Thyroid gland (tissue), 4 donors: ENCODE measurements at regions not wholly inside any gene's neighbourhood (a gene's known extent, or its start where the extent isn't known, plus 50 kb on each side); places are given as distances from the start of the nearest gene placed in this dataset.

Experiments
- DNase-seq, 2 donors: peaks; one replicate each; pipeline ENCODE4 v3.0.0-alpha.2; 2019
- H3K27ac ChIP-seq, 3 donors: fragments of 200-600 bp; sonication (generic); 1 replicate in 2 of 3; 2 replicates in 1 of 3; pipeline ENCODE4 v1.5.1; 2016 to 2019; ENCODE audit warnings: mild to moderate bottlenecking in 1 of 3, moderate library complexity in 1 of 3
- H3K27me3 ChIP-seq: fragments of 200-600 bp; sonication (generic); one replicate; pipeline ENCODE4 v1.5.1; 2019
- H3K36me3 ChIP-seq, 2 donors: fragments of 200-600 bp; sonication (generic); one replicate each; pipeline ENCODE4 v1.5.1; 2016 to 2019
- H3K4me1 ChIP-seq, 2 donors: fragments of 200-600 bp; sonication (generic); one replicate each; pipeline ENCODE4 v1.5.1; 2017 to 2019
- H3K4me3 ChIP-seq, 3 donors: fragments of 200-600 bp; sonication (generic); replicated peaks in 1 of 3; 1 replicate in 2 of 3; 2 replicates in 1 of 3; pipeline ENCODE4 v1.5.1; 2016; ENCODE audit warnings: mild to moderate bottlenecking in 1 of 3
- H3K9me3 ChIP-seq: fragments of 200-600 bp; sonication (generic); one replicate; pipeline ENCODE4 v1.5.1; 2017
- POLR2A ChIP-seq, 2 donors: fragments of 450-650 bp; IDR thresholded peaks; one replicate each; pipeline ENCODE4 v1.6.1; 2017; ENCODE audit warnings: antibody characterized with exemption in 2 of 2, mild to moderate bottlenecking in 2 of 2, moderate library complexity in 1 of 2
- WGBS, 2 donors: methylation state at CpG; one replicate each; pipeline ENCODE4 v1.1.5; 2017; 5-methylcytosine and 5-hydroxymethylcytosine counted together
- intact Hi-C: fragments of 100-400 bp; cut with DNase I; formaldehyde crosslinking; loops from one replicate; pipeline ENCODE4 v1.15.1; 2023
- TF ChIP-seq, protein P1 (sequence below), 6 experiments: fragments of 200-600 bp in 3 of 6; fragments of 450-650 bp in 3 of 6; sonication (generic) in 3 of 6; IDR thresholded peaks; one replicate each; pipeline ENCODE4 v1.5.1; 2016 to 2019; ENCODE audit warnings: antibody characterized with exemption in 6 of 6, mild to moderate bottlenecking in 2 of 6, inconsistent platforms in 1 of 6, moderate library complexity in 1 of 6

DNA sequence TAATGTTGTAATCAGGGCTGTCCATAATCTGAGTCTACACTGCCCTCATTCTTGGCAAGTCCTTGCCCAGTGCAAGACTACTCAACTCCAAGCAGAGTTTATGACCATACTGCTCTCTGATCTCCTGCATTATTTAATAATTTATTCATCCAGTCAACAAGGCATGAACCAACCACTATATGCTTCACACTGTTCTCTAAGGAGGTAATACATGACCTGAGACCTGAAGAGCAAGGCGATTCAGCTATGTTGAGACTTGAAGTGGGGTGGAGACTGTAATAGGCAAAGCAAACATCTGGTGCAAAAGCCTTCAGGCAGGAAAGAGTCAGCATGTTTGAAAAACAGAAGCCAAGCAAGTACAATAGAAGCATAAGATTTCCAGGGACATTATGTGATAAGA is 1362.8 kb downstream of the ROBO2 start:
- H3K4me1 ChIP-seq: peaks cover 0 to 5% of the 10 kb centered on the region in 2 donors
- intact Hi-C loops: no loop called here
- DNase-seq: no peak

DNA sequence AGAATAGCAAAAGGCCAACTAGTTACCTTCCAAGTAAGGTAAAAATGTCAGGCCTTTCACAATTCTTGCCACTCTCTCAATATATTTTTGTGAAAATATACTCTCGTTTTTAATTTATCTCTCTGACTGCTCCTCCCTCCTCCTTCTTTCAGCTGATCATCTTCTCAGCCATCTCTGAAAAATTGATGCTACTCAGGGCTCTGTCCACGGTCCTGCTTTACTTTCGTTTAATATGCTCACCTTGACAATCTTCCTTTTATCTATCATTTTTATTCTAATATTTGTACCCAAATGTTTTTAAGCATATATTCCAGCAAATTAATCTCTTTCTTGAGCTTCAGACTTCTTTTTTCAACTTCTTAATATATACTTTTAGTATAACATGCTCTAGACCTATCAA is 1362.1 kb downstream of the ROBO1 start:
- 86 to 93% methylated on average over 3 of the region's 3 CpGs for WGBS, 2 donors
- Histone ChIP-seq H3K9me3 (no peaks in the 10 kb centered on the region), H3K27me3 (no peaks in the 10 kb centered on the region), H3K4me1 (no peaks in the 10 kb centered on the region), H3K27ac (no peak overlapping the region), H3K4me3 (no peak overlapping the region), H3K36me3 (no peaks in the 10 kb centered on the region)
- DNase-seq: no peak
- TF ChIP-seq, protein P1, sequence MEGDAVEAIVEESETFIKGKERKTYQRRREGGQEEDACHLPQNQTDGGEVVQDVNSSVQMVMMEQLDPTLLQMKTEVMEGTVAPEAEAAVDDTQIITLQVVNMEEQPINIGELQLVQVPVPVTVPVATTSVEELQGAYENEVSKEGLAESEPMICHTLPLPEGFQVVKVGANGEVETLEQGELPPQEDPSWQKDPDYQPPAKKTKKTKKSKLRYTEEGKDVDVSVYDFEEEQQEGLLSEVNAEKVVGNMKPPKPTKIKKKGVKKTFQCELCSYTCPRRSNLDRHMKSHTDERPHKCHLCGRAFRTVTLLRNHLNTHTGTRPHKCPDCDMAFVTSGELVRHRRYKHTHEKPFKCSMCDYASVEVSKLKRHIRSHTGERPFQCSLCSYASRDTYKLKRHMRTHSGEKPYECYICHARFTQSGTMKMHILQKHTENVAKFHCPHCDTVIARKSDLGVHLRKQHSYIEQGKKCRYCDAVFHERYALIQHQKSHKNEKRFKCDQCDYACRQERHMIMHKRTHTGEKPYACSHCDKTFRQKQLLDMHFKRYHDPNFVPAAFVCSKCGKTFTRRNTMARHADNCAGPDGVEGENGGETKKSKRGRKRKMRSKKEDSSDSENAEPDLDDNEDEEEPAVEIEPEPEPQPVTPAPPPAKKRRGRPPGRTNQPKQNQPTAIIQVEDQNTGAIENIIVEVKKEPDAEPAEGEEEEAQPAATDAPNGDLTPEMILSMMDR (IDR thresholded peaks at IDR 0.05): no peak
- no peak for TF ChIP-seq POLR2A (IDR thresholded peaks at IDR 0.05)
- intact Hi-C loops: no loop called here

More for the DNA sequence above, 1362.8 kb downstream of the ROBO2 start:
- H3K27ac ChIP-seq: no peak overlapping the region
- 28 to 29% methylated on average over 1 of the region's 1 CpG for WGBS, 2 donors
- TF ChIP-seq, protein P1 (IDR thresholded peaks at IDR 0.05): no peak
- TF ChIP-seq POLR2A (IDR thresholded peaks at IDR 0.05): no peak
- no peaks in the 10 kb centered on the region for H3K36me3 ChIP-seq
- no peaks in the 10 kb centered on the region for H3K27me3 ChIP-seq
- no peaks in the 10 kb centered on the region for H3K9me3 ChIP-seq
- H3K4me3 ChIP-seq: no peak overlapping the region

DNA sequence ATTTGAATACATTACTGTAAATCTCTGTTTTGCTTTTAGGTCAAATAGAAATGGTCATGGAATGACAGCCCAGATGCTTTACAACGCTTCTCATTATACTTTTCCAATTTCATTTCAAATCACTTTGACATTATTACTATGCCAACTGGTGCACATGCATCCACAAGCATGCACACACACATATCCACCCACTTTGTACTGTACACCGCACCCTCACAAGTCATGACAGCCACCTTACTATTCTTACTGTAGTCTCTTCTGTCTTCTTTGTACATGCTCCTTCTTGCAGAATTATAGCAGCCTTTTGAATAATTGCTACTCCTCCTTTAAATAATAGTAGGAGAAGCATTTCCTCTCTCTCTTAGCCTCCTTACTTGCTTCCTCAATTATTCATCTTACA is 1361.4 kb downstream of the ROBO1 start:
- TF ChIP-seq, protein P1 (IDR thresholded peaks at IDR 0.05): no peak
- no peak for TF ChIP-seq POLR2A (IDR thresholded peaks at IDR 0.05)
- Histone ChIP-seq H3K9me3 (no peaks in the 10 kb centered on the region), H3K27ac (no peak overlapping the region), H3K4me3 (no peak overlapping the region), H3K27me3 (no peaks in the 10 kb centered on the region), H3K36me3 (no peaks in the 10 kb centered on the region), H3K4me1 (no peaks in the 10 kb centered on the region)
- 97% methylated on average over 2 of the region's 2 CpGs for WGBS, 2 donors
- DNase-seq: no peak
- intact Hi-C loops: no loop called here

DNA sequence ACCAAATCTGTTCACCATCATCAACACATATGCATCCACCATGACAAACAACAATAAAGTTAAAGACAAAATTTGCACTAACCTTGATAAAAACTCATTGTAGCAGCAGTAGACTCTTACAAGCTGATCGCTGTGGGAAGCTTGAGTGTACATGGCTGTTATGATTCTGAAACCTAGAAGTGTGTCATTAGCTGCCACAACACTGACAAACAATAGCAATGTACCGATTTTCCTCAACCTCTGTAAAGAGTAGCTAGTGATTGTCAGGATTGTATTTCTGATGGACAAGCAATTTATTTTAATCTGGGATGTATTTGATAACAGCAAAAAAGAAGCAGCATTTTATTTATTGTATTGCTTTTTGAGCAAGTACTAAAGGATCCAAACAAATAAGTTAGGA is 1357.7 kb downstream of the ROBO1 start:
- DNase-seq: no peak
- Histone ChIP-seq H3K36me3 (no peaks in the 10 kb centered on the region), H3K27me3 (no peaks in the 10 kb centered on the region), H3K4me1 (peaks cover 1% of the 10 kb centered on the region in 2 donors), H3K27ac (no peak overlapping the region), H3K4me3 (no peak overlapping the region), H3K9me3 (no peaks in the 10 kb centered on the region)
- no peak for TF ChIP-seq POLR2A (IDR thresholded peaks at IDR 0.05)
- TF ChIP-seq, protein P1 (IDR thresholded peaks at IDR 0.05): no peak
- intact Hi-C loops: no loop called here
- WGBS, 2 donors: 88 to 93% methylated on average over 2 of the region's 2 CpGs

DNA sequence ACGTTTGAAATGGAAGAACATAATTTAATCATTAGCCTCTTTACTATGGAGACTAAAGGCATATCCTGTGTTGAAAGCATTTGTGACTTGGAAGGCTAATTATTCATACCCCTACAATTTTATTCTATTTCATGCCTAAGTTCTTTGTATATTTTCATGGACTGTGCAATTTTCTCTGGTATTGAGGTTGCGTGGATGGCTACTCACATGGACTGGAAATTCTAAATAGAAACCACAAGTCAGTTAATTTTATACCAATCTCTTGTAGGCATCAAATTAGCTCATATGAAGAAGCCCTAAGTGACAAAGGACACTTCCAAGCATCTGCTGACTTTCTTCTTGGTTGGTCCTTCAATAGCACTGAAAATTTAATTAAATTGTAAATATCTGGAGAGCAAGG is 1353.5 kb downstream of the ROBO1 start:
- H3K4me3 ChIP-seq: no peak overlapping the region
- no peak for DNase-seq
- H3K9me3 ChIP-seq: no peaks in the 10 kb centered on the region
- no peak overlapping the region for H3K27ac ChIP-seq
- no peaks in the 10 kb centered on the region for H3K36me3 ChIP-seq
- WGBS, 2 donors: 80% methylated on average over 2 of the region's 2 CpGs
- TF ChIP-seq, protein P1 (IDR thresholded peaks at IDR 0.05): no peak
- TF ChIP-seq POLR2A (IDR thresholded peaks at IDR 0.05): no peak
- H3K4me1 ChIP-seq: peaks cover 13% of the 10 kb centered on the region in 2 donors
- H3K27me3 ChIP-seq: no peaks in the 10 kb centered on the region
- intact Hi-C loops: no loop called here
